HEK293 (cell line): ENCODE measurements at regions not wholly inside any gene's neighbourhood (a gene's known extent, or its start where the extent isn't known, plus 50 kb on each side); places are given as distances from the start of the nearest gene placed in this dataset.

Source experiments
- ATF2 ChIP-seq: fragments of 450-650 bp; formaldehyde crosslinking; IDR thresholded peaks from 2 replicates; pipeline ENCODE4 v1.5.1; 2016; ENCODE audit warnings: missing biosample characterization, missing genetic modification characterization, low read depth
- CTCF ChIP-seq: fragments of 450-650 bp; formaldehyde crosslinking; IDR thresholded peaks from 2 replicates; pipeline ENCODE4 v1.5.1; 2016; ENCODE audit warnings: missing biosample characterization, missing genetic modification characterization
- ZNF140 ChIP-seq: fragments of 450-650 bp; formaldehyde crosslinking; IDR thresholded peaks from 2 replicates; pipeline ENCODE4 v1.5.1; 2016; ENCODE audit warnings: missing biosample characterization, missing genetic modification characterization
- ZNF274 ChIP-seq, 2 experiments: fragments of 200-500 bp in 1 of 2; fragments of 450-650 bp in 1 of 2; sonication (Bioruptor generic) in 1 of 2; formaldehyde crosslinking in 1 of 2; IDR thresholded peaks; 2 replicates each; pipeline versions ENCODE4 v1.5.1 to v1.6.1; 2014 to 2016; ENCODE audit warnings: borderline replicate concordance in 1 of 2, inconsistent platforms in 1 of 2, low read length in 1 of 2, missing biosample characterization in 1 of 2, missing genetic modification characterization in 1 of 2
- ZNF580 ChIP-seq: fragments of 450-650 bp; formaldehyde crosslinking; IDR thresholded peaks from 2 replicates; pipeline ENCODE4 v1.5.1; 2016; ENCODE audit warnings: missing biosample characterization, missing genetic modification characterization
- ZNF664 ChIP-seq: fragments of 450-650 bp; formaldehyde crosslinking; IDR thresholded peaks from 2 replicates; pipeline ENCODE4 v1.5.1; 2016; ENCODE audit warnings: missing biosample characterization, missing genetic modification characterization
- ZNF785 ChIP-seq: fragments of 450-650 bp; formaldehyde crosslinking; IDR thresholded peaks from 2 replicates; pipeline ENCODE4 v1.5.1; 2016; ENCODE audit warnings: missing biosample characterization, missing genetic modification characterization

- TF ChIP-seq ZNF274 (IDR thresholded peaks at IDR 0.05; ENCODE audit: low read length) (no peak), ZNF274 (tag by site-specific recombination; IDR thresholded peaks at IDR 0.05; ENCODE audit: borderline replicate concordance) (no peak), ZNF785 (tag by site-specific recombination) (no peak), CTCF (tag by site-specific recombination) (no peak), ZNF580 (no peak), ZNF664 (no peak), ZNF140 (tag by site-specific recombination) (no peak), ATF2 (tag by site-specific recombination) (no peak)
Observed at GRCh38 chr16:85263239-85263585, 150.9 kb upstream of the CIBAR2 start.
